Endothelial cell of umbilical vein (primary cell): ENCODE measurements at regions not wholly inside any gene's neighbourhood (a gene's known extent, or its start where the extent isn't known, plus 50 kb on each side); places are given as distances from the start of the nearest gene placed in this dataset.

Source experiments
- BruUV-seq: library from RNA; stranded (reverse); fragments of 400-500 nt; replicated peaks from 2 replicates; lab custom pipeline; 2021; lab: Mats Ljungman, UMichigan
- CTCF ChIA-PET: fragments of 300-600, 350-600 bp; sonication (Branson Sonifier 250); formaldehyde crosslinking; loops from one replicate; lab custom pipeline; 2021; ENCODE audit warnings: antibody characterized with exemption, inconsistent platforms; lab: Charles Lee
- POLR2A ChIA-PET: fragments of 300-600, 350-600 bp; sonication (Branson Sonifier 250); formaldehyde crosslinking; loops from one replicate; lab custom pipeline; 2021; ENCODE audit warnings: antibody characterized with exemption, inconsistent platforms; lab: Charles Lee
- DNase-seq: peaks from one replicate; pipeline ENCODE4 v3.0.0-alpha.2; 2011; ENCODE audit warnings: low read depth, low spot score
- FAIRE-seq: peaks from 2 replicates; lab custom pipeline; 2011; peaks lifted over from hg19 to GRCh38; lab: Jason Lieb, UNC
- H2AFZ ChIP-seq: 2 replicates; pipeline ENCODE4 v1.6.0; 2012; ENCODE audit warnings: low read depth, low read length, control low read depth, inconsistent platforms
- H3K27ac ChIP-seq: 2 replicates; pipeline ENCODE4 v1.5.1; 2011; ENCODE audit warnings: low read depth, mild to moderate bottlenecking, control low read depth, low read length, moderate library complexity; ENCODE audit not compliant: insufficient read depth
- H3K27me3 ChIP-seq, 2 experiments: 2 replicates each; pipeline versions ENCODE4 v1.6.0 to v1.6.1; 2011; ENCODE audit warnings: low read length in 2 of 2, mixed read lengths in 1 of 2; ENCODE audit not compliant: control insufficient read depth in 2 of 2, insufficient read depth in 2 of 2
- H3K36me3 ChIP-seq, 2 experiments: 2 replicates in 1 of 2; 3 replicates in 1 of 2; pipeline ENCODE4 v1.5.1; 2011; ENCODE audit warnings: low read length in 2 of 2, mild to moderate bottlenecking in 1 of 2, moderate library complexity in 1 of 2; ENCODE audit not compliant: control insufficient read depth in 2 of 2, insufficient read depth in 2 of 2; ENCODE audit errors: extremely low read depth in 1 of 2
- H3K4me1 ChIP-seq: 3 replicates; pipeline ENCODE4 v1.5.1; 2011; ENCODE audit warnings: mild to moderate bottlenecking, low read length; ENCODE audit not compliant: control insufficient read depth, insufficient read depth; ENCODE audit errors: extremely low read depth
- H3K4me2 ChIP-seq: 2 replicates; pipeline ENCODE4 v1.6.1; 2011; ENCODE audit warnings: low read length, control low read depth, mixed read lengths; ENCODE audit not compliant: insufficient read depth
- H3K4me3 ChIP-seq, 3 experiments: fragments of 200-600 bp in 1 of 3; sonication (generic), shearing (Covaris generic) in 1 of 3; replicated peaks in 1 of 3; 2 replicates each; pipeline ENCODE4 v1.5.1; 2011 to 2016; ENCODE audit warnings: control low read depth in 3 of 3, low read length in 3 of 3, mild to moderate bottlenecking in 2 of 3, inconsistent platforms in 1 of 3, low read depth in 1 of 3, moderate library complexity in 1 of 3; ENCODE audit not compliant: insufficient read depth in 1 of 3
- H3K79me2 ChIP-seq: 2 replicates; pipeline ENCODE4 v1.6.0; 2012; ENCODE audit warnings: low read length, inconsistent platforms; ENCODE audit not compliant: control insufficient read depth, insufficient read depth
- H3K9ac ChIP-seq: replicated peaks from 2 replicates; pipeline ENCODE3; 2011; ENCODE audit warnings: low read length, control low read depth; ENCODE audit not compliant: insufficient read depth; ENCODE audit errors: extremely low read depth
- H3K9me1 ChIP-seq: replicated peaks from 3 replicates; pipeline ENCODE4 v1.6.0; 2011; ENCODE audit warnings: mild to moderate bottlenecking, low read length; ENCODE audit not compliant: control insufficient read depth, insufficient read depth; ENCODE audit errors: extremely low read depth
- H3K9me3 ChIP-seq: replicated peaks from 2 replicates; pipeline ENCODE4 v1.5.1; 2012; ENCODE audit warnings: low read length, inconsistent platforms; ENCODE audit not compliant: control insufficient read depth, insufficient read depth
- H4K20me1 ChIP-seq: replicated peaks from 2 replicates; pipeline ENCODE3; 2011; ENCODE audit warnings: mild to moderate bottlenecking, low read length; ENCODE audit not compliant: control insufficient read depth, insufficient read depth; ENCODE audit errors: extremely low read depth
- CTCF ChIP-seq, 2 donors: IDR thresholded peaks; 1 replicate in 1 of 2; 2 replicates in 1 of 2; pipeline ENCODE4 v1.5.1; 2011; ENCODE audit warnings: low read length in 2 of 2, mild to moderate bottlenecking in 2 of 2, moderate library complexity in 2 of 2, control low read depth in 1 of 2, inconsistent platforms in 1 of 2, low read depth in 1 of 2; ENCODE audit not compliant: insufficient read depth in 1 of 2; ENCODE audit errors: extremely low read depth in 1 of 2
- EZH2 ChIP-seq: IDR thresholded peaks from 2 replicates; pipeline ENCODE4 v1.6.1; 2012; ENCODE audit warnings: borderline replicate concordance, low read depth, mild to moderate bottlenecking, moderate library complexity, low read length, inconsistent platforms; ENCODE audit not compliant: severe bottlenecking
- FOS ChIP-seq: IDR thresholded peaks from 2 replicates; pipeline ENCODE4 v1.6.1; 2011; ENCODE audit warnings: mild to moderate bottlenecking, low read length, moderate library complexity, borderline replicate concordance; ENCODE audit not compliant: insufficient read depth
- GATA2 ChIP-seq: IDR thresholded peaks from 2 replicates; pipeline ENCODE4 v1.7.0; 2011; ENCODE audit warnings: low read depth, mild to moderate bottlenecking, moderate library complexity, mixed read lengths, low read length; ENCODE audit not compliant: insufficient read length, insufficient read depth
- JUN ChIP-seq: IDR thresholded peaks from 2 replicates; pipeline ENCODE4 v1.6.1; 2011; ENCODE audit warnings: borderline replicate concordance, low read depth; ENCODE audit not compliant: insufficient read length, insufficient read depth
- MAX ChIP-seq: IDR thresholded peaks from 2 replicates; pipeline ENCODE4 v1.6.1; 2011; ENCODE audit not compliant: insufficient read depth, insufficient read length
- MYC ChIP-seq: IDR thresholded peaks from one replicate; pipeline ENCODE4 v1.6.1; 2011; ENCODE audit warnings: mild to moderate bottlenecking, low read depth, low read length
- POLR2A ChIP-seq: IDR thresholded peaks from 2 replicates; pipeline ENCODE4 v1.6.1; 2012; ENCODE audit warnings: low read depth, mild to moderate bottlenecking, control low read depth, low read length
- POLR2AphosphoS5 ChIP-seq: IDR thresholded peaks from 2 replicates; pipeline ENCODE4 v1.6.1; 2012; ENCODE audit warnings: low read depth, mild to moderate bottlenecking, control low read depth, low read length, moderate library complexity; ENCODE audit not compliant: insufficient read depth
- dilution Hi-C: fragments of 300-500 bp; cut with MboI; formaldehyde crosslinking; loops from one replicate; pipeline ENCODE4 v1.15.0; 2019; ENCODE audit warnings: low sequenced_read_pairs; ENCODE audit not compliant: extremely low pct_ligation_motif_present
- intact Hi-C: fragments of 100-400 bp; cut with micrococcal nuclease; formaldehyde crosslinking; loops from one replicate; pipeline ENCODE4 v1.10.0; 2022

GRCh38 chr7:68828575-68828974, 769.7 kb upstream of the AUTS2 start:
- no TSS peak for BruUV-seq
- no peaks in the 10 kb centered on the region for H3K36me3 ChIP-seq

More at GRCh38 chr7:68828575-68828974, 769.7 kb upstream of the AUTS2 start:
- Histone ChIP-seq H3K4me1 (no peaks in the 10 kb centered on the region), H4K20me1 (no peaks in the 10 kb centered on the region), H3K9me3 (peaks cover 2% of the 10 kb centered on the region), H3K4me3 (no peak overlapping the region), H3K27ac (no peak overlapping the region), H2AFZ (no peak overlapping the region), H3K9ac (no peak overlapping the region), H3K27me3 (no peaks in the 10 kb centered on the region), H3K79me2 (no peaks in the 10 kb centered on the region), H3K4me2 (no peak overlapping the region), H3K9me1 (no peaks in the 10 kb centered on the region)
- TF ChIP-seq JUN (no peak), GATA2 (no peak), EZH2 (no peak), POLR2AphosphoS5 (no peak), POLR2A (no peak), CTCF (IDR thresholded peaks at IDR 0.05; ENCODE audit: extremely low read depth in 1 of 2, insufficient read depth in 1 of 2, low read depth in 1 of 2, low read length in 2 of 2) (no peak), FOS (no peak), MYC (no peak), MAX (no peak)
- intact Hi-C loops (no loop called here), dilution Hi-C loops (no loop called here)
- POLR2A ChIA-PET = no interaction called here
- CTCF ChIA-PET = no interaction called here
- DNase-seq (no peak), FAIRE-seq (no peak)
